ENCODE measurements at regions not wholly inside any gene's neighbourhood (a gene's known extent, or its start where the extent isn't known, plus 50 kb on each side); places are given as distances from the start of the nearest gene placed in this dataset.

- TF ChIP-seq CTCF (IDR thresholded peaks at IDR 0.05; ENCODE audit: low read depth, low read length), result no peak
- TF ChIP-seq EZH2phosphoT487 (IDR thresholded peaks at IDR 0.05; ENCODE audit: low read depth), result no peak
- H3K27me3 ChIP-seq (ENCODE audit: low read depth, low read length), result no peaks in the 10 kb centered on the region
- H3K4me2 ChIP-seq (ENCODE audit: low read length), result no peak overlapping the region
- peaks cover 3% of the 10 kb centered on the region; the same call in 1 of the 2 replicates for H3K4me1 ChIP-seq (ENCODE audit: low read length)
- no peaks in the 10 kb centered on the region for H3K79me2 ChIP-seq (ENCODE audit: low read length)
- no peaks in the 10 kb centered on the region for H3K9me3 ChIP-seq (ENCODE audit: insufficient read depth, low read length)
- H3K4me3 ChIP-seq (ENCODE audit: low read length), result no peak overlapping the region
- H3K9ac ChIP-seq (ENCODE audit: low read length), result no peak overlapping the region
- H4K20me1 ChIP-seq (ENCODE audit: insufficient read depth, low read length), result no peaks in the 10 kb centered on the region
- no peak overlapping the region for H3K27ac ChIP-seq (ENCODE audit: low read length)
- no peak overlapping the region for H2AFZ ChIP-seq (ENCODE audit: low read depth, low read length)
- no peaks in the 10 kb centered on the region for H3K36me3 ChIP-seq (replicated peaks; ENCODE audit: low read depth, low read length)
These were observed 246.0 kb upstream of the PHF14 start for GRCh38 chr7:10727636-10728035.

GRCh38 chr7:10731253-10731773 lies 242.4 kb upstream of the PHF14 start:
- Histone ChIP-seq H3K27ac (ENCODE audit: low read length) (no peak overlapping the region), H3K27me3 (ENCODE audit: low read depth, low read length) (no peaks in the 10 kb centered on the region), H3K36me3 (replicated peaks; ENCODE audit: low read depth, low read length) (no peaks in the 10 kb centered on the region), H3K9me3 (ENCODE audit: insufficient read depth, low read length) (no peaks in the 10 kb centered on the region), H3K4me2 (ENCODE audit: low read length) (no peak overlapping the region), H4K20me1 (ENCODE audit: insufficient read depth, low read length) (no peaks in the 10 kb centered on the region), H3K4me1 (ENCODE audit: low read length) (no peaks in the 10 kb centered on the region), H3K9ac (ENCODE audit: low read length) (no peak overlapping the region), H3K79me2 (ENCODE audit: low read length) (no peaks in the 10 kb centered on the region), H3K4me3 (ENCODE audit: low read length) (no peak overlapping the region), H2AFZ (ENCODE audit: low read depth, low read length) (no peak overlapping the region)
- TF ChIP-seq CTCF (IDR thresholded peaks at IDR 0.05; ENCODE audit: low read depth, low read length) (no peak), EZH2phosphoT487 (IDR thresholded peaks at IDR 0.05; ENCODE audit: low read depth) (no peak)

GRCh38 chr7:10733747-10734146 lies 239.9 kb upstream of the PHF14 start:
- Histone ChIP-seq H3K9ac (ENCODE audit: low read length) (no peak overlapping the region), H2AFZ (ENCODE audit: low read depth, low read length) (no peak overlapping the region), H3K27me3 (ENCODE audit: low read depth, low read length) (no peaks in the 10 kb centered on the region), H3K4me1 (ENCODE audit: low read length) (no peaks in the 10 kb centered on the region), H3K36me3 (replicated peaks; ENCODE audit: low read depth, low read length) (no peaks in the 10 kb centered on the region), H4K20me1 (ENCODE audit: insufficient read depth, low read length) (no peaks in the 10 kb centered on the region), H3K9me3 (ENCODE audit: insufficient read depth, low read length) (no peaks in the 10 kb centered on the region), H3K4me3 (ENCODE audit: low read length) (no peak overlapping the region), H3K27ac (ENCODE audit: low read length) (no peak overlapping the region), H3K79me2 (ENCODE audit: low read length) (no peaks in the 10 kb centered on the region), H3K4me2 (ENCODE audit: low read length) (no peak overlapping the region)
- no peak for TF ChIP-seq EZH2phosphoT487 (IDR thresholded peaks at IDR 0.05; ENCODE audit: low read depth)
- no peak for TF ChIP-seq CTCF (IDR thresholded peaks at IDR 0.05; ENCODE audit: low read depth, low read length)

- H3K27ac ChIP-seq (ENCODE audit: low read length), result no peak overlapping the region
- H2AFZ ChIP-seq (ENCODE audit: low read depth, low read length), result no peak overlapping the region
- no peaks in the 10 kb centered on the region for H3K79me2 ChIP-seq (ENCODE audit: low read length)
These were observed 239.1 kb upstream of the PHF14 start for GRCh38 chr7:10734595-10734994.

More at GRCh38 chr7:10734595-10734994, 239.1 kb upstream of the PHF14 start:
- TF ChIP-seq CTCF (IDR thresholded peaks at IDR 0.05; ENCODE audit: low read depth, low read length) (no peak), EZH2phosphoT487 (IDR thresholded peaks at IDR 0.05; ENCODE audit: low read depth) (no peak)
- H3K9ac ChIP-seq (ENCODE audit: low read length), result no peak overlapping the region
- no peaks in the 10 kb centered on the region for H3K27me3 ChIP-seq (ENCODE audit: low read depth, low read length)
- no peaks in the 10 kb centered on the region for H3K36me3 ChIP-seq (replicated peaks; ENCODE audit: low read depth, low read length)
- H3K9me3 ChIP-seq (ENCODE audit: insufficient read depth, low read length), result no peaks in the 10 kb centered on the region
- H4K20me1 ChIP-seq (ENCODE audit: insufficient read depth, low read length), result no peaks in the 10 kb centered on the region
- H3K4me3 ChIP-seq (ENCODE audit: low read length), result no peak overlapping the region
- H3K4me2 ChIP-seq (ENCODE audit: low read length), result no peak overlapping the region
- no peaks in the 10 kb centered on the region for H3K4me1 ChIP-seq (ENCODE audit: low read length)

Data from OCI-LY3 (cell line).